DMS114 treated with DMSO at 0.1 percent for 48 hours (cell line): ENCODE measurements at regions not wholly inside any gene's neighbourhood (a gene's known extent, or its start where the extent isn't known, plus 50 kb on each side); places are given as distances from the start of the nearest gene placed in this dataset.

Source experiments
- DNase-seq: peaks from one replicate; lab custom pipeline; 2025; ENCODE audit not compliant: unreplicated experiment; lab: John Stamatoyannopoulos, UW

DNA sequence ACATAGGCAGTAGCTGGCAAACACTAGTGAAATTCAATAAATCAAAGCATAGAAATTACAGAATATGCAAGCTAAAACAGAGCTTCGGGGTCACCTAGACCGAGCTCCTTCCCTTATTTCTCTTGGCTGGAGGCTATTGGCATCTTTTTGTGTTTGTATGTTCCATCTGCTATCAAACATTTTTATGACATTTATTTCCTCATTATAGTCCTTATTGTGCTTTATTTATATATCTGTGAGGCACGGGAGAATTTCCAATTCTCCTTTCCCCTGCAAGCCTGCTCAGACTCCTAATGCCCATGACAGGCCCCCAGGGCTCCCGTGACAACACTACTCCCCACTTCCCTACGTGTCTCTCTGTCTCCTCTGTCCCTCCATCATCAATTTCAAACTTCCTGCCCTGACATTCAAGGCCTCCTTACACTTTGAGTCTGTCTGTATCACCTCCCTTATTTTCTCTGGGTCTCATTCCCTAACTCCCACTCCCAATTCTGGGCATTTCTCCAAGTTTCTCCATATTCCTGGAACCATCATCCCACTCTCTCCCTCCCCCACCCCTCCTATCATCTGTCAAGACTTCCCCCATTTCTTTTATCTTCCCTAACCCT is 316.9 kb downstream of the OSR1 start:
- DNase-seq = no peak

GRCh38 chr2:19038071-19039015 is 320.1 kb downstream of the OSR1 start:
- no peak for DNase-seq

GRCh38 chr2:19036091-19036490 is 322.3 kb downstream of the OSR1 start:
- DNase-seq = no peak

- no peak for DNase-seq
These were observed 323.2 kb downstream of the OSR1 start for GRCh38 chr2:19035238-19035637.

DNA sequence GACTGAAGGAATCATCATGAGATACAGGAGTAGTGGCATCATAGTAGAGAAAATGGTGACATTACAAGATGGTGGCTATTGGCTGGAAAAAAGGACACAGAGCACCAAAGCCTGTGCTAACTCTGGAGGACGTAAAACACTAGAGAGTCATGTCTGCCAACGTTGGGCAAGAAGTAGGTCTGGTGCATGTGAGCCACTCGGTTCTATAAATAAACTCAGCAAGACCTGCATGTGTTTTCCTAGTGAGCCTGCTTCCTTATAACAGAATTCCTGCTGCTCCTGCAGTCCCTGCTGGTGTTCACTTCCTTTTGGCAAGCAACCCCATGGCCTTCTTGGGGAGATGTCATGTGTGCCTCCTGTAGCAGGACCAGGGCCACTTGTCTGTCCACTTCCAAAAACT is 325.2 kb downstream of the OSR1 start:
- DNase-seq = no peak

DNA sequence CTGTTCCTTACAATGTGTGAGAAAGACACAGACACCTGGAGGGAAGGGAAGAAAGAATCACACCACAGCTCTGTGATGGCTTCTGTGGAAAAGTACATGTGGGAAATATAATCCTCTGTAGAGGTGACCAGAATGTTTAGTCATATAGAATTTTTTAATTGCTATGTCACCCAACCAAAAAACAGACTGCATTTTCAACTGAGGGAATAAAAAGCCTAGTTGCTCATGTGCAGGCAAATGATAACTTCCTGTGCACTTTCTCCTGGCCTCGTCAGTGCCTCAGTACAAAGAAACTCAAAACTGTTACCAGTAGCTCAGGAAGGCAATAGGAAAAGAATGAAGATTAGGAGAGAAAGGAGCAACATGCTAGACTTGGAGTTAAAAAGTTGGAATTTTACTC is 326.8 kb downstream of the OSR1 start:
- DNase-seq = no peak

GRCh38 chr2:19029655-19030054 is 328.8 kb downstream of the OSR1 start:
- no peak for DNase-seq

- DNase-seq = no peak
These were observed 329.6 kb downstream of the OSR1 start for GRCh38 chr2:19028587-19029375.

GRCh38 chr2:19027626-19028025 is 330.8 kb downstream of the OSR1 start:
- no peak for DNase-seq

- DNase-seq = no peak
These were observed 332.2 kb downstream of the OSR1 start for GRCh38 chr2:19026261-19026660.

GRCh38 chr2:19022334-19022733 is 336.1 kb downstream of the OSR1 start:
- no peak for DNase-seq

DNA sequence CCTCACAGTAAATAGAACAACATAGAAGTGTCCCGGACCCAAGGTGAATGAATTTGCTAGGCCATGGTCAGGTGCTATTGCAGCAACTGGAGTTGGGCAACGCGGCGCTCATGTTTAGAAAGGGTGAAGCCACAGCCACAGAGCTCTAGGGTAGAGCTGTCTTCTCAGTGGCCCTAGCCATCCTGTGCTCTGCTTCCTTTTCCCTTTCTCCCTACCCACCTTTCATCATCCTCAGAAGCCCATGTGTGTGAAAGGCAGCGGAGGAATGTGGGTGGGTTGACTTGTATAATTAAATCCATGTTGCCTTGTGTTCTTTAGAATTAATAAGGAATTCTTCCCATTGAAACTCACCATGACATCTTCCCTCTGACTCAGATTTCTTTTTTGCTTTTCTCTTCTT is 336.7 kb downstream of the OSR1 start:
- DNase-seq = no peak

- no peak for DNase-seq
These were observed 337.3 kb downstream of the OSR1 start for GRCh38 chr2:19021100-19021476.

DNA sequence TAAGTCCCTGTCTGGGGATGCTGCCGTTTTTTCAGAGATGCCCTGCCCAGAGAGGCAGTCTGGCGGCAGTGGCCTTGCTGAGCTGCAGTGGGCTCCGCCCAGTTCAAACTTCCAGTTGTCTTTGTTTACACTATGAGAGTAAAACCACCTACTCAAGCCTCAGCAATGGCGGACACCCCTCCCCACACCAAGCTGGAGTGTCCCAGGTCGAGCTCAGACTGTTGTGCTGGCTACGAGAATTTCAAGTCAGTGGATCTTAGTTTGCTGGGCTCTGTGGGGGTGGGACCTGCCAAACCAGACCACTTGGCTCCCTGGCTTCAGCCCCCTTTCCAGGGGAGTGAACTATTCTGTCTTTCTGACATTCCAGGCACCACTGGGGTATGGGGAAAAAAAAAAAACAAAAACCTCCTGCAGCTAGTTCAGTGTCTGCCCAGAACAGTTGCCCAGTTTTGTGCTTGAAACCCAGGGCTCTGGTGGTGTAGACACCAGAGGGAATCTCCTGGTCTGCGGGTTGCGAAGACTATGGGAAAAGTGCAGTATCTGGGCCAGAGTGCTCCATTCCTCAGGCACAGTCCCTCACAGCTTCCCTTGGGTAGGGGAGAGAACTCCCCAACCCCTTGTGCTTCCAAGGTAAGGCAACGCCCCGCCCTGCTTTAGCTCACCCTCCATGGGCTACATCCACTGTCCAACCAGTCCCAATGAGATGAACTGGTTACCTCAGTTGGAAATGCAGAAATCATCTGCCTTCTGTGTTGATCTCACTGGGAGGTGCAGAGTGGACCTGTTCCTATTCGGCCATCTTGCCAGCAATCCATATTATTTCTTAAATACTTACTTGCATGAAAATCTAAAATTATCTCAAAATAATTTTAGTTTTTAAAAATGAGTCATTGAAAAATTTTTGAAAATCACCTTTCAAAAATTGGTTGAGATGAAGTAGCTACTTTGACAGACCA is 338.0 kb downstream of the OSR1 start:
- no peak for DNase-seq

DNA sequence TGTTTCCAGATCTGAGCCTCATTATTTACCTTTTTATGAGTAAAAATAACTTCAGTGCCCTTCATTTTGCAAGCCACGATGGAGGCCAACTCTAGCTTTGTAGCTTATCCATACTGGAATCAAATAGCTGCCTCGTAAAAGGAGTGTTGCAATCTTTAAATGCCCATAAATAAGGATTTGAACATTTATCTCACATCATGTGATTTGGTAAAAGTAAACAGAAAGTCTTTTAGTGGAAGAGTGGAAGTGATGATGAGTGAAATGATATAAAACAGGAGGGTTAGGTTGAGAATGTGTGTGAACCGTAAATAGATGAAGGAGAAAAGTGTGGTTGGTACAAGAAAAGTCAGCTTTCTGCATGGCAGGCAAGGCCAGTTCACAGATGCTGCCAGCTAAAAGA is 348.9 kb downstream of the OSR1 start:
- DNase-seq = no peak

- DNase-seq = no peak
These were observed 354.9 kb downstream of the OSR1 start for GRCh38 chr2:19003554-19003953.

GRCh38 chr2:19000776-19001175 is 357.6 kb downstream of the OSR1 start:
- DNase-seq = no peak

DNA sequence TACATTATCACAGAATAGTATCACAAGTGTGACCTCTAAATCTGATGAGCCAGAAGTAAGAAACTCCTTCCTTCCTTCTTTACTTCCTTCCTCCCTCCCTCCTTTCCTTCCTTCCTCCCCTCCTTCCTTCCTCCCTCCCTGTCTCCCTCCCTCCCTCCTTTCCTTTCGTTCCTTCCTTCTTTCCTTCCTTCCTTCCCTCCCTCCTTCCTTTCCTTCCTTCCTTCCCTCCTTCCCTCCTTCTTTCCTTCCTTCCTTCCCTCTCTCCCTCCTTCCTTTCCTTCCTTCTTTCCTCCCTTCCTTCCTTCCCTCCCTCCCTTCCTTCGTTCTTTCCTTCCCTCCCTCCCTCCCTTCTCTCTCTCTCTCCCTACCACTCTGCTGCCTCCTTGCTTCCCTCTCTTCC is 359.2 kb downstream of the OSR1 start:
- no peak for DNase-seq

GRCh38 chr2:18998491-18998890 is 359.9 kb downstream of the OSR1 start:
- DNase-seq = no peak

DNA sequence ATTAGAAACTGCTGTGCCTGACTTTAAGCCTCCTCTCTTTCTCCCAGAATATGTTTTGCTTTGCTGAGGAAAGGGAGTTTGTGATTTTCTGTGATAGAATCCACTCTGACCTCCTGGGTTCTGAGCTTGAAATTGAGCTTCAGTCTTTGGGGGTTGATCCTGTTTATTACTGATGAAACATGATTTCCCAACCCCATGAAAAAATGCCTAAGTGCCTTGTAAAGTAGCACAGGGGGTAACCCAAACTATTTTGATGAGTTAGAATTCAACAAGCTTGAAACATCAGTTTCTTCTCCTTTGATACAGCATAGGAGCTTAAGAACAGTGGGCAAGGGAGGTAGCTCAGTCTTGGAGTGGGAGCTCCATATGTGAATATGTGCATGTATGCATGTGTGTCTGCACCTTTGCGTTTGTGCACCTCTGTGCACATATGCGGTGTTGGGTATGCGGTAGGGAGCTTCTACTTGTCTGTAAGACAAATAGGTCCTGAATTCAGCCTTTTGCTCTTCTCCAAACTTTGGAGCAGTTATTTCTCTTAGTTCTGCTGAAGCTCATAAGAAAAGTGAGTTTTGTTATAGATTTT is 364.6 kb downstream of the OSR1 start:
- DNase-seq = no peak
